Astrocyte (in vitro differentiated cells and primary cell): ENCODE measurements at regions not wholly inside any gene's neighbourhood (a gene's known extent, or its start where the extent isn't known, plus 50 kb on each side); places are given as distances from the start of the nearest gene placed in this dataset.

Experiments
- DNase-seq: peaks from one replicate; pipeline ENCODE4 v3.0.0-alpha.2; 2010; ENCODE audit warnings: low read depth
- FAIRE-seq: peaks from 2 replicates; lab custom pipeline; 2011; peaks lifted over from hg19 to GRCh38; lab: Jason Lieb, UNC
- H2AFZ ChIP-seq: 2 replicates; pipeline ENCODE4 v1.6.0; 2012; ENCODE audit warnings: low read depth, low read length, inconsistent platforms
- H3K27ac ChIP-seq: 2 replicates; pipeline ENCODE4 v1.5.1; 2011; ENCODE audit warnings: low read depth, low read length, inconsistent platforms
- H3K27me3 ChIP-seq: 2 replicates; pipeline ENCODE4 v1.6.0; 2011; ENCODE audit warnings: low read length, inconsistent platforms; ENCODE audit not compliant: insufficient read depth
- H3K36me3 ChIP-seq: 2 replicates; pipeline ENCODE4 v1.5.1; 2011; ENCODE audit warnings: low read length, inconsistent platforms; ENCODE audit not compliant: insufficient read depth
- H3K4me1 ChIP-seq: 2 replicates; pipeline ENCODE4 v1.5.1; 2011; ENCODE audit warnings: low read length, inconsistent platforms; ENCODE audit not compliant: insufficient read depth
- H3K4me2 ChIP-seq: 2 replicates; pipeline ENCODE4 v1.6.0; 2012; ENCODE audit warnings: low read length, inconsistent platforms
- H3K4me3 ChIP-seq: 2 replicates; pipeline ENCODE4 v1.5.1; 2011; ENCODE audit warnings: low read depth, mild to moderate bottlenecking, low read length, inconsistent platforms; ENCODE audit not compliant: insufficient read depth
- H3K79me2 ChIP-seq: 2 replicates; pipeline ENCODE4 v1.6.0; 2012; ENCODE audit warnings: mild to moderate bottlenecking, low read length, inconsistent platforms; ENCODE audit not compliant: insufficient read depth
- H3K9ac ChIP-seq: 2 replicates; pipeline ENCODE4 v1.6.0; 2012; ENCODE audit warnings: mild to moderate bottlenecking, low read length, inconsistent platforms
- H3K9me3 ChIP-seq: 2 replicates; pipeline ENCODE4 v1.5.1; 2012; ENCODE audit warnings: low read depth, mild to moderate bottlenecking, low read length, inconsistent platforms; ENCODE audit not compliant: insufficient read depth
- H4K20me1 ChIP-seq: 2 replicates; pipeline ENCODE4 v1.6.0; 2012; ENCODE audit warnings: low read length, inconsistent platforms; ENCODE audit not compliant: insufficient read depth
- H3K27ac Mint-ChIP-seq: one replicate; pipeline ENCODE4 v1.8.0; 2021; ENCODE audit warnings: mild to moderate bottlenecking, mixed read lengths; ENCODE audit not compliant: unreplicated experiment
- H3K27me3 Mint-ChIP-seq: one replicate; pipeline ENCODE4 v1.8.0; 2021; ENCODE audit warnings: low read depth, mixed read lengths; ENCODE audit not compliant: unreplicated experiment
- H3K36me3 Mint-ChIP-seq: one replicate; pipeline ENCODE4 v1.8.0; 2021; ENCODE audit warnings: low read depth, mixed read lengths; ENCODE audit not compliant: unreplicated experiment
- H3K4me1 Mint-ChIP-seq: one replicate; pipeline ENCODE4 v1.8.0; 2021; ENCODE audit warnings: low read depth, mixed read lengths; ENCODE audit not compliant: unreplicated experiment
- H3K4me3 Mint-ChIP-seq: one replicate; pipeline ENCODE4 v1.8.0; 2021; ENCODE audit warnings: mild to moderate bottlenecking, moderate library complexity, mixed read lengths; ENCODE audit not compliant: unreplicated experiment
- H3K9me3 Mint-ChIP-seq: one replicate; pipeline ENCODE4 v1.8.0; 2021; ENCODE audit warnings: mild to moderate bottlenecking, mixed read lengths; ENCODE audit not compliant: unreplicated experiment
- CTCF ChIP-seq: IDR thresholded peaks from 2 replicates; pipeline ENCODE4 v1.5.1; 2011; ENCODE audit warnings: low read depth, mild to moderate bottlenecking, inconsistent platforms, low read length, moderate library complexity; ENCODE audit not compliant: insufficient read depth
- EZH2 ChIP-seq: IDR thresholded peaks from 2 replicates; pipeline ENCODE4 v1.6.1; 2012; ENCODE audit warnings: mild to moderate bottlenecking, low read length, inconsistent platforms; ENCODE audit not compliant: insufficient read depth

- no peaks in the 10 kb centered on the region for H4K20me1 ChIP-seq
- H3K4me3 Mint-ChIP-seq: no peak overlapping the region
- TF ChIP-seq EZH2 (no peak), CTCF (no peak)
- no peaks in the 10 kb centered on the region for H3K27me3 Mint-ChIP-seq
- H3K36me3 ChIP-seq: no peaks in the 10 kb centered on the region
- H3K9ac ChIP-seq: no peak overlapping the region
- H3K4me3 ChIP-seq: no peak overlapping the region
- H3K4me2 ChIP-seq: no peak overlapping the region
- no peaks in the 10 kb centered on the region for H3K36me3 Mint-ChIP-seq
- no peak overlapping the region for H3K27ac ChIP-seq
- no peak overlapping the region for H2AFZ ChIP-seq
- FAIRE-seq (no peak), DNase-seq (no peak)
- H3K9me3 Mint-ChIP-seq: peaks cover 3% of the 10 kb centered on the region
- no peaks in the 10 kb centered on the region for H3K4me1 ChIP-seq
- H3K9me3 ChIP-seq: no peaks in the 10 kb centered on the region
- no peak overlapping the region for H3K27ac Mint-ChIP-seq
- H3K27me3 ChIP-seq: peaks cover 3% of the 10 kb centered on the region
- H3K4me1 Mint-ChIP-seq: no peaks in the 10 kb centered on the region
- no peaks in the 10 kb centered on the region for H3K79me2 ChIP-seq
These were observed 260.6 kb upstream of the NEBL start for GRCh38 chr10:21157664-21158063.

- Mint-ChIP-seq H3K27me3 (no peaks in the 10 kb centered on the region), H3K27ac (no peak overlapping the region), H3K4me3 (no peak overlapping the region), H3K4me1 (no peaks in the 10 kb centered on the region), H3K9me3 (no peaks in the 10 kb centered on the region), H3K36me3 (no peaks in the 10 kb centered on the region)
- Histone ChIP-seq H3K79me2 (no peaks in the 10 kb centered on the region), H2AFZ (no peak overlapping the region), H3K27ac (no peak overlapping the region), H3K4me3 (no peak overlapping the region), H3K4me2 (no peak overlapping the region), H4K20me1 (no peaks in the 10 kb centered on the region), H3K9ac (no peak overlapping the region), H3K4me1 (no peaks in the 10 kb centered on the region), H3K9me3 (no peaks in the 10 kb centered on the region), H3K36me3 (no peaks in the 10 kb centered on the region), H3K27me3 (no peaks in the 10 kb centered on the region)
- TF ChIP-seq EZH2 (no peak), CTCF (no peak)
- no peak for DNase-seq
- FAIRE-seq: no peak
These were observed 253.1 kb upstream of the NEBL start for GRCh38 chr10:21150166-21150565.

- Mint-ChIP-seq H3K9me3 (no peaks in the 10 kb centered on the region), H3K4me1 (no peaks in the 10 kb centered on the region), H3K27me3 (no peaks in the 10 kb centered on the region), H3K36me3 (no peaks in the 10 kb centered on the region), H3K4me3 (no peak overlapping the region), H3K27ac (no peak overlapping the region)
- Histone ChIP-seq H3K79me2 (no peaks in the 10 kb centered on the region), H3K36me3 (no peaks in the 10 kb centered on the region), H3K4me1 (no peaks in the 10 kb centered on the region), H2AFZ (no peak overlapping the region), H3K9me3 (no peaks in the 10 kb centered on the region), H3K4me2 (no peak overlapping the region), H3K27me3 (no peaks in the 10 kb centered on the region), H3K27ac (no peak overlapping the region), H3K4me3 (no peak overlapping the region), H3K9ac (no peak overlapping the region), H4K20me1 (no peaks in the 10 kb centered on the region)
- no peak for FAIRE-seq
- DNase-seq: no peak
- TF ChIP-seq CTCF (no peak), EZH2 (no peak)
These were observed 249.3 kb upstream of the NEBL start for GRCh38 chr10:21146436-21146789.
